Ectodermal cell (in vitro differentiated cells): ENCODE measurements at regions not wholly inside any gene's neighbourhood (a gene's known extent, or its start where the extent isn't known, plus 50 kb on each side); places are given as distances from the start of the nearest gene placed in this dataset.

Experiments
- H3K27ac ChIP-seq: 2 replicates; pipeline ENCODE4 v1.7.0; 2013; ENCODE audit warnings: mild to moderate bottlenecking, low read depth, low read length; ENCODE audit not compliant: insufficient read depth, poor library complexity, severe bottlenecking
- H3K27me3 ChIP-seq: 2 replicates; pipeline ENCODE4 v1.7.0; 2013; ENCODE audit warnings: mild to moderate bottlenecking, low read length; ENCODE audit not compliant: insufficient read depth, control insufficient read depth, poor library complexity, severe bottlenecking
- H3K36me3 ChIP-seq: one replicate; pipeline ENCODE4 v1.7.0; 2013; ENCODE audit warnings: low read length; ENCODE audit not compliant: control insufficient read depth, insufficient read depth
- H3K4me1 ChIP-seq: one replicate; pipeline ENCODE4 v1.7.0; 2013; ENCODE audit warnings: low read length; ENCODE audit not compliant: control insufficient read depth, insufficient read depth
- H3K4me3 ChIP-seq: 2 replicates; pipeline ENCODE4 v1.7.0; 2013; ENCODE audit warnings: low read depth, low read length, control low read depth; ENCODE audit not compliant: insufficient read depth
- H3K9me3 ChIP-seq: 2 replicates; pipeline ENCODE4 v1.7.0; 2013; ENCODE audit warnings: mild to moderate bottlenecking, low read length, moderate library complexity; ENCODE audit not compliant: control insufficient read depth
- WGBS, 2 experiments: methylation state at CpG; one replicate each; pipeline ENCODE4 v1.1.7; 2013; ENCODE audit warnings: missing lambda C conversion rate in 2 of 2; 5-methylcytosine and 5-hydroxymethylcytosine counted together

GRCh38 chr10:110447886-110448285 lies 49.8 kb upstream of the DUSP5 start:
- Histone ChIP-seq H3K27ac (no peak overlapping the region), H3K9me3 (no peaks in the 10 kb centered on the region), H3K27me3 (no peaks in the 10 kb centered on the region), H3K4me1 (peaks cover 7% of the 10 kb centered on the region), H3K4me3 (no peak overlapping the region), H3K36me3 (no peaks in the 10 kb centered on the region)
- 88 to 96% methylated on average over 1 of the region's 1 CpG for WGBS, 2 experiments
